ENCODE measurements at regions not wholly inside any gene's neighbourhood (a gene's known extent, or its start where the extent isn't known, plus 50 kb on each side); places are given as distances from the start of the nearest gene placed in this dataset.
A peak's percentile ranks its signal among the peaks of the same experiment; 100 is the strongest.

GRCh38 chr4:114034189-114034588 lies 54.7 kb upstream of the ARSJ start:
- peaks cover 0 to 6% (median 3%) of the 10 kb centered on the region in 3 donors for H3K4me1 Mint-ChIP-seq
- H3K4me1 ChIP-seq (ENCODE audit: insufficient read depth, low read length), result no peaks in the 10 kb centered on the region
- ChIA-PET POLR2A (no interaction called here), CTCF (no interaction called here)
- DNase-seq, result no peak
- no peaks in the 10 kb centered on the region for H3K9me3 ChIP-seq (ENCODE audit: low read length)
- no peak overlapping the region for H3K27ac Mint-ChIP-seq
- no peak overlapping the region for H3K4me3 Mint-ChIP-seq
- H3K9me3 Mint-ChIP-seq, result no peaks in the 10 kb centered on the region
- no peaks in the 10 kb centered on the region for H3K27me3 ChIP-seq (ENCODE audit: insufficient read depth, low read length, poor library complexity, severe bottlenecking)
- no peaks in the 10 kb centered on the region for H3K36me3 ChIP-seq (ENCODE audit: insufficient read depth, low read length)
- no peak overlapping the region for H3K27ac ChIP-seq (ENCODE audit: low read depth, low read length)
- H3K4me3 ChIP-seq (ENCODE audit: low read length), result no peak overlapping the region
- no peaks in the 10 kb centered on the region for H3K36me3 Mint-ChIP-seq
- peaks cover 1 to 7% of the 10 kb centered on the region in 2 donors for H3K27me3 Mint-ChIP-seq

DNA sequence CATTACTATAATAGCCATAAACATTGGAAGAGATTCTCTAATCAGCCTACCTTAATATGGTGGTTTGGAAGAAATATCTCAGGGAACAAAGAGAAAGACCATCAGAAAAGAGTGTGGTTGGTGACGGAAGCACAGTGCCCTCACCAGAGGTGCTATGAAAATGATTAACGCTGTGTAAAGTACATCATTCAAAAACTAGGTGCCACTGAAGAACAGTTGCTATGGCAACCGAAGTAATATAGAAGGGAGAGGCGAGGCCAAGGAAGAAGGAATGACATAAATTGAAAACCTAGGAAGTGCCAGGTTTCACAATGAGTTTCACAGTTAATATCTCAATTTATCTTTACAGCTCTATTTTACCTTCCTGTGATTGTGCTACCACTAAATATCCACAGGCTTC lies 57.0 kb upstream of the ARSJ start:
- H3K4me1 Mint-ChIP-seq, result peaks cover 8 to 17% (median 12%) of the 10 kb centered on the region in 3 donors
- ChIA-PET CTCF (no interaction called here), POLR2A (no interaction called here)
- Histone ChIP-seq H3K27me3 (ENCODE audit: insufficient read depth, low read length, poor library complexity, severe bottlenecking) (no peaks in the 10 kb centered on the region), H3K4me1 (ENCODE audit: insufficient read depth, low read length) (no peaks in the 10 kb centered on the region), H3K9me3 (ENCODE audit: low read length) (no peaks in the 10 kb centered on the region), H3K27ac (ENCODE audit: low read depth, low read length) (no peak overlapping the region), H3K4me3 (ENCODE audit: low read length) (no peak overlapping the region), H3K36me3 (ENCODE audit: insufficient read depth, low read length) (no peaks in the 10 kb centered on the region)
- H3K27ac Mint-ChIP-seq, result no peak overlapping the region
- peak in 1 of 5 donors; percentile 17 for DNase-seq
- peaks cover 1 to 7% of the 10 kb centered on the region in 2 donors for H3K27me3 Mint-ChIP-seq
- no peak overlapping the region for H3K4me3 Mint-ChIP-seq
- H3K9me3 Mint-ChIP-seq, result no peaks in the 10 kb centered on the region
- H3K36me3 Mint-ChIP-seq, result no peaks in the 10 kb centered on the region

GRCh38 chr4:114036864-114037263 lies 57.4 kb upstream of the ARSJ start:
- H3K36me3 Mint-ChIP-seq, result no peaks in the 10 kb centered on the region
- no peak overlapping the region for H3K4me3 ChIP-seq (ENCODE audit: low read length)
- peaks cover 1 to 7% of the 10 kb centered on the region in 2 donors for H3K27me3 Mint-ChIP-seq
- no peak overlapping the region for H3K27ac ChIP-seq (ENCODE audit: low read depth, low read length)
- no peaks in the 10 kb centered on the region for H3K9me3 ChIP-seq (ENCODE audit: low read length)
- H3K27me3 ChIP-seq (ENCODE audit: insufficient read depth, low read length, poor library complexity, severe bottlenecking), result no peaks in the 10 kb centered on the region
- DNase-seq, result no peak
- H3K27ac Mint-ChIP-seq, result no peak overlapping the region
- no peak overlapping the region for H3K4me3 Mint-ChIP-seq
- no peaks in the 10 kb centered on the region for H3K9me3 Mint-ChIP-seq
- POLR2A ChIA-PET, result no interaction called here
- no peaks in the 10 kb centered on the region for H3K36me3 ChIP-seq (ENCODE audit: insufficient read depth, low read length)
- CTCF ChIA-PET, result no interaction called here
- peaks cover 8 to 17% (median 12%) of the 10 kb centered on the region in 3 donors for H3K4me1 Mint-ChIP-seq
- no peaks in the 10 kb centered on the region for H3K4me1 ChIP-seq (ENCODE audit: insufficient read depth, low read length)

DNA sequence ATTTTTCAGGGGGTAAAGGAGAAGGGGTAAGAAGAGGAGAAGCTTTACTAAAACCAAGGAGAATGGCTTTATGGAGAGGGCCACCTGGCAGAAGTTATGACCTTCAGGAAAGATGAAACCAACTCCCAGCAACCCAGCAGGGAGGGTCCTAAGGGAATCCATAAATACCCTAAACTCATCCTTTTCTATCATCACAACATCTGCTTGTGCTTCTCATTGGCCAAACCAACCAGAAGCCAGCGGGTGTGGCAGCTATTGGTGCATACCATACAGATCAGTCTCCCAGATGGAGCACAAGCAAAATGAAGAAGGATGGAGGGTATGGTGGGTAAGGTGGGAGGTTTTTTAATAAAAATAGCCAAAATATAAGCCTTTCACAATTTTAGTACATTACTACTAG lies 58.5 kb upstream of the ARSJ start:
- Mint-ChIP-seq H3K27ac (no peak overlapping the region), H3K27me3 (peaks cover 0 to 4% of the 10 kb centered on the region in 2 donors), H3K4me1 (peaks cover 8 to 17% (median 12%) of the 10 kb centered on the region in 3 donors), H3K4me3 (no peak overlapping the region), H3K9me3 (no peaks in the 10 kb centered on the region), H3K36me3 (no peaks in the 10 kb centered on the region)
- ChIA-PET POLR2A (no interaction called here), CTCF (no interaction called here)
- Histone ChIP-seq H3K4me3 (ENCODE audit: low read length) (no peak overlapping the region), H3K27ac (ENCODE audit: low read depth, low read length) (no peak overlapping the region), H3K4me1 (ENCODE audit: insufficient read depth, low read length) (no peaks in the 10 kb centered on the region), H3K9me3 (ENCODE audit: low read length) (no peaks in the 10 kb centered on the region), H3K27me3 (ENCODE audit: insufficient read depth, low read length, poor library complexity, severe bottlenecking) (no peaks in the 10 kb centered on the region), H3K36me3 (ENCODE audit: insufficient read depth, low read length) (no peaks in the 10 kb centered on the region)
- no peak for DNase-seq

- no peak for DNase-seq
- H3K4me3 ChIP-seq (ENCODE audit: low read length), result no peak overlapping the region
- H3K27ac Mint-ChIP-seq, result no peak overlapping the region
- no peak overlapping the region for H3K4me3 Mint-ChIP-seq
- no peak overlapping the region for H3K27ac ChIP-seq (ENCODE audit: low read depth, low read length)
- H3K27me3 Mint-ChIP-seq, result peaks cover 0 to 4% of the 10 kb centered on the region in 2 donors
- H3K36me3 ChIP-seq (ENCODE audit: insufficient read depth, low read length), result no peaks in the 10 kb centered on the region
- no peaks in the 10 kb centered on the region for H3K27me3 ChIP-seq (ENCODE audit: insufficient read depth, low read length, poor library complexity, severe bottlenecking)
- H3K4me1 ChIP-seq (ENCODE audit: insufficient read depth, low read length), result no peaks in the 10 kb centered on the region
- H3K9me3 Mint-ChIP-seq, result no peaks in the 10 kb centered on the region
- ChIA-PET CTCF (no interaction called here), POLR2A (no interaction called here)
- H3K4me1 Mint-ChIP-seq, result peaks cover 8 to 17% (median 12%) of the 10 kb centered on the region in 3 donors
- H3K36me3 Mint-ChIP-seq, result no peaks in the 10 kb centered on the region
- no peaks in the 10 kb centered on the region for H3K9me3 ChIP-seq (ENCODE audit: low read length)
These were observed 59.4 kb upstream of the ARSJ start for GRCh38 chr4:114038762-114039387.

GRCh38 chr4:114040319-114041116 lies 61.1 kb upstream of the ARSJ start:
- Histone ChIP-seq H3K4me3 (ENCODE audit: low read length) (no peak overlapping the region), H3K27me3 (ENCODE audit: insufficient read depth, low read length, poor library complexity, severe bottlenecking) (no peaks in the 10 kb centered on the region), H3K4me1 (ENCODE audit: insufficient read depth, low read length) (no peaks in the 10 kb centered on the region), H3K27ac (ENCODE audit: low read depth, low read length) (no peak overlapping the region), H3K36me3 (ENCODE audit: insufficient read depth, low read length) (no peaks in the 10 kb centered on the region), H3K9me3 (ENCODE audit: low read length) (no peaks in the 10 kb centered on the region)
- peaks cover 8 to 17% (median 12%) of the 10 kb centered on the region in 3 donors for H3K4me1 Mint-ChIP-seq
- no peaks in the 10 kb centered on the region for H3K9me3 Mint-ChIP-seq
- H3K27me3 Mint-ChIP-seq, result peaks cover 0 to under 1% of the 10 kb centered on the region in 2 donors
- H3K36me3 Mint-ChIP-seq, result no peaks in the 10 kb centered on the region
- ChIA-PET CTCF (no interaction called here), POLR2A (no interaction called here)
- H3K27ac Mint-ChIP-seq, result peak overlapping the region in 4 of 8 donors; percentile 5 to 58 (median 45)
- no peak for DNase-seq
- H3K4me3 Mint-ChIP-seq, result peak overlapping the region in 1 of 7 donors; percentile 9

DNA sequence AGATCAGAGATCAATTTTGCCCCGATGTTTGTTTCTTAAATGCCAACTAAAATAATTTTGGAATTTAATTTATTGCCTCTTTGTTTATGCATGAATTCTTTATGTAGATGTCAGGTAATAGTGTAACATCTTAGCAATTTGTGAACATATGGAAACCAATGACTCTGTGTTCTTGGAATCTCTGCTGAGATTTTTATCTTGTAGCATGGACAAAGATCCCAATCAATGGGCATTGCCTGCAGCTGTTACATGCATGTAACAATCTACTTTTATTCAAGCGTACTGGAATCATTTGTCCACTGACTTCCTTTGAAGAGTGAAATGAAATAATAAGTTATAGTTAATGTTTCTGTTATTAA lies 61.6 kb upstream of the ARSJ start:
- ChIA-PET POLR2A (no interaction called here), CTCF (no interaction called here)
- H3K9me3 ChIP-seq (ENCODE audit: low read length), result no peaks in the 10 kb centered on the region
- Mint-ChIP-seq H3K4me1 (peaks cover 8 to 17% (median 12%) of the 10 kb centered on the region in 3 donors), H3K9me3 (no peaks in the 10 kb centered on the region), H3K27me3 (peaks cover 0 to 2% of the 10 kb centered on the region in 2 donors), H3K4me3 (no peak overlapping the region), H3K27ac (peak overlapping the region in 1 of 8 donors; percentile 58), H3K36me3 (no peaks in the 10 kb centered on the region)
- no peak for DNase-seq
- H3K4me3 ChIP-seq (ENCODE audit: low read length), result no peak overlapping the region
- no peaks in the 10 kb centered on the region for H3K27me3 ChIP-seq (ENCODE audit: insufficient read depth, low read length, poor library complexity, severe bottlenecking)
- H3K36me3 ChIP-seq (ENCODE audit: insufficient read depth, low read length), result no peaks in the 10 kb centered on the region
- H3K4me1 ChIP-seq (ENCODE audit: insufficient read depth, low read length), result no peaks in the 10 kb centered on the region
- H3K27ac ChIP-seq (ENCODE audit: low read depth, low read length), result no peak overlapping the region

DNA sequence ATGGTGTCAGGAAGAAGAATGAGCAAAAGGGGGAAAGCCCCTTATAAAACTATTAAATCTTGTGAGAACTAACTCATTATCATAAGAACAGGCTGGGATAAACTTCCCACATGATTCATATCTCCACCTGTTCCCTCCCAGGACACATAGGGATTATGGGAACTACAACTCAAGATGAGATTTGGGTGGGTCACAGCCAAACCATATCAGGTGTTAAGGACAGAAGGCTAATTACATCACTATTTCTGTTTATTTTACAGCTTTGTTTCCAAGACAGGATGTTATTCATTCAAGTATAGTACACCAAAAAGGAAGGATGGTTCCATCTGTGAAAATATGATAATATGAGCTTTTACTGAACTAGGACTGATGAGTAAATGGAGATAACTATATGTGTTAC lies 63.7 kb upstream of the ARSJ start:
- POLR2A ChIA-PET, result no interaction called here
- no peak for DNase-seq

More for the DNA sequence above, 63.7 kb upstream of the ARSJ start:
- CTCF ChIA-PET, result interaction anchor here (1.0 kb wide), 1 partner anchor 29 kb away, joined by 3 read pairs; no protein-coding TSS in a partner anchor
- Histone ChIP-seq H3K36me3 (ENCODE audit: insufficient read depth, low read length) (no peaks in the 10 kb centered on the region), H3K27ac (ENCODE audit: low read depth, low read length) (no peak overlapping the region), H3K4me1 (ENCODE audit: insufficient read depth, low read length) (no peaks in the 10 kb centered on the region), H3K27me3 (ENCODE audit: insufficient read depth, low read length, poor library complexity, severe bottlenecking) (no peaks in the 10 kb centered on the region), H3K9me3 (ENCODE audit: low read length) (no peaks in the 10 kb centered on the region), H3K4me3 (ENCODE audit: low read length) (no peak overlapping the region)
- Mint-ChIP-seq H3K27me3 (peaks cover 0 to 2% of the 10 kb centered on the region in 2 donors), H3K4me1 (peaks cover 8 to 11% (median 10%) of the 10 kb centered on the region in 3 donors), H3K9me3 (no peaks in the 10 kb centered on the region), H3K27ac (no peak overlapping the region), H3K36me3 (no peaks in the 10 kb centered on the region), H3K4me3 (no peak overlapping the region)
